Endothelial cell of umbilical vein (primary cell): ENCODE measurements at regions not wholly inside any gene's neighbourhood (a gene's known extent, or its start where the extent isn't known, plus 50 kb on each side); places are given as distances from the start of the nearest gene placed in this dataset.

ENCODE experiments used
- BruUV-seq: library from RNA; stranded (reverse); fragments of 400-500 nt; replicated peaks from 2 replicates; lab custom pipeline; 2021; lab: Mats Ljungman, UMichigan
- CTCF ChIA-PET: fragments of 300-600, 350-600 bp; sonication (Branson Sonifier 250); formaldehyde crosslinking; loops from one replicate; lab custom pipeline; 2021; ENCODE audit warnings: antibody characterized with exemption, inconsistent platforms; lab: Charles Lee
- POLR2A ChIA-PET: fragments of 300-600, 350-600 bp; sonication (Branson Sonifier 250); formaldehyde crosslinking; loops from one replicate; lab custom pipeline; 2021; ENCODE audit warnings: antibody characterized with exemption, inconsistent platforms; lab: Charles Lee
- DNase-seq: peaks from one replicate; pipeline ENCODE4 v3.0.0-alpha.2; 2011; ENCODE audit warnings: low read depth, low spot score
- FAIRE-seq: peaks from 2 replicates; lab custom pipeline; 2011; peaks lifted over from hg19 to GRCh38; lab: Jason Lieb, UNC
- H2AFZ ChIP-seq: 2 replicates; pipeline ENCODE4 v1.6.0; 2012; ENCODE audit warnings: low read depth, low read length, control low read depth, inconsistent platforms
- H3K27ac ChIP-seq: 2 replicates; pipeline ENCODE4 v1.5.1; 2011; ENCODE audit warnings: low read depth, mild to moderate bottlenecking, control low read depth, low read length, moderate library complexity; ENCODE audit not compliant: insufficient read depth
- H3K27me3 ChIP-seq, 2 experiments: 2 replicates each; pipeline versions ENCODE4 v1.6.0 to v1.6.1; 2011; ENCODE audit warnings: low read length in 2 of 2, mixed read lengths in 1 of 2; ENCODE audit not compliant: control insufficient read depth in 2 of 2, insufficient read depth in 2 of 2
- H3K36me3 ChIP-seq, 2 experiments: 2 replicates in 1 of 2; 3 replicates in 1 of 2; pipeline ENCODE4 v1.5.1; 2011; ENCODE audit warnings: low read length in 2 of 2, mild to moderate bottlenecking in 1 of 2, moderate library complexity in 1 of 2; ENCODE audit not compliant: control insufficient read depth in 2 of 2, insufficient read depth in 2 of 2; ENCODE audit errors: extremely low read depth in 1 of 2
- H3K4me1 ChIP-seq: 3 replicates; pipeline ENCODE4 v1.5.1; 2011; ENCODE audit warnings: mild to moderate bottlenecking, low read length; ENCODE audit not compliant: control insufficient read depth, insufficient read depth; ENCODE audit errors: extremely low read depth
- H3K4me2 ChIP-seq: 2 replicates; pipeline ENCODE4 v1.6.1; 2011; ENCODE audit warnings: low read length, control low read depth, mixed read lengths; ENCODE audit not compliant: insufficient read depth
- H3K4me3 ChIP-seq, 3 experiments: fragments of 200-600 bp in 1 of 3; sonication (generic), shearing (Covaris generic) in 1 of 3; replicated peaks in 1 of 3; 2 replicates each; pipeline ENCODE4 v1.5.1; 2011 to 2016; ENCODE audit warnings: control low read depth in 3 of 3, low read length in 3 of 3, mild to moderate bottlenecking in 2 of 3, inconsistent platforms in 1 of 3, low read depth in 1 of 3, moderate library complexity in 1 of 3; ENCODE audit not compliant: insufficient read depth in 1 of 3
- H3K79me2 ChIP-seq: 2 replicates; pipeline ENCODE4 v1.6.0; 2012; ENCODE audit warnings: low read length, inconsistent platforms; ENCODE audit not compliant: control insufficient read depth, insufficient read depth
- H3K9ac ChIP-seq: replicated peaks from 2 replicates; pipeline ENCODE3; 2011; ENCODE audit warnings: low read length, control low read depth; ENCODE audit not compliant: insufficient read depth; ENCODE audit errors: extremely low read depth
- H3K9me1 ChIP-seq: replicated peaks from 3 replicates; pipeline ENCODE4 v1.6.0; 2011; ENCODE audit warnings: mild to moderate bottlenecking, low read length; ENCODE audit not compliant: control insufficient read depth, insufficient read depth; ENCODE audit errors: extremely low read depth
- H3K9me3 ChIP-seq: replicated peaks from 2 replicates; pipeline ENCODE4 v1.5.1; 2012; ENCODE audit warnings: low read length, inconsistent platforms; ENCODE audit not compliant: control insufficient read depth, insufficient read depth
- H4K20me1 ChIP-seq: replicated peaks from 2 replicates; pipeline ENCODE3; 2011; ENCODE audit warnings: mild to moderate bottlenecking, low read length; ENCODE audit not compliant: control insufficient read depth, insufficient read depth; ENCODE audit errors: extremely low read depth
- FOS ChIP-seq: IDR thresholded peaks from 2 replicates; pipeline ENCODE4 v1.6.1; 2011; ENCODE audit warnings: mild to moderate bottlenecking, low read length, moderate library complexity, borderline replicate concordance; ENCODE audit not compliant: insufficient read depth
- GATA2 ChIP-seq: IDR thresholded peaks from 2 replicates; pipeline ENCODE4 v1.7.0; 2011; ENCODE audit warnings: low read depth, mild to moderate bottlenecking, moderate library complexity, mixed read lengths, low read length; ENCODE audit not compliant: insufficient read length, insufficient read depth
- JUN ChIP-seq: IDR thresholded peaks from 2 replicates; pipeline ENCODE4 v1.6.1; 2011; ENCODE audit warnings: borderline replicate concordance, low read depth; ENCODE audit not compliant: insufficient read length, insufficient read depth
- MAX ChIP-seq: IDR thresholded peaks from 2 replicates; pipeline ENCODE4 v1.6.1; 2011; ENCODE audit not compliant: insufficient read depth, insufficient read length
- POLR2A ChIP-seq: IDR thresholded peaks from 2 replicates; pipeline ENCODE4 v1.6.1; 2012; ENCODE audit warnings: low read depth, mild to moderate bottlenecking, control low read depth, low read length
- POLR2AphosphoS5 ChIP-seq: IDR thresholded peaks from 2 replicates; pipeline ENCODE4 v1.6.1; 2012; ENCODE audit warnings: low read depth, mild to moderate bottlenecking, control low read depth, low read length, moderate library complexity; ENCODE audit not compliant: insufficient read depth
- dilution Hi-C: fragments of 300-500 bp; cut with MboI; formaldehyde crosslinking; loops from one replicate; pipeline ENCODE4 v1.15.0; 2019; ENCODE audit warnings: low sequenced_read_pairs; ENCODE audit not compliant: extremely low pct_ligation_motif_present
- intact Hi-C: fragments of 100-400 bp; cut with micrococcal nuclease; formaldehyde crosslinking; loops from one replicate; pipeline ENCODE4 v1.10.0; 2022
- TF ChIP-seq, protein P1 (sequence below), 2 donors: IDR thresholded peaks; 1 replicate in 1 of 2; 2 replicates in 1 of 2; pipeline ENCODE4 v1.5.1; 2011; ENCODE audit warnings: low read length in 2 of 2, mild to moderate bottlenecking in 2 of 2, moderate library complexity in 2 of 2, control low read depth in 1 of 2, inconsistent platforms in 1 of 2, low read depth in 1 of 2; ENCODE audit not compliant: insufficient read depth in 1 of 2; ENCODE audit errors: extremely low read depth in 1 of 2

DNA sequence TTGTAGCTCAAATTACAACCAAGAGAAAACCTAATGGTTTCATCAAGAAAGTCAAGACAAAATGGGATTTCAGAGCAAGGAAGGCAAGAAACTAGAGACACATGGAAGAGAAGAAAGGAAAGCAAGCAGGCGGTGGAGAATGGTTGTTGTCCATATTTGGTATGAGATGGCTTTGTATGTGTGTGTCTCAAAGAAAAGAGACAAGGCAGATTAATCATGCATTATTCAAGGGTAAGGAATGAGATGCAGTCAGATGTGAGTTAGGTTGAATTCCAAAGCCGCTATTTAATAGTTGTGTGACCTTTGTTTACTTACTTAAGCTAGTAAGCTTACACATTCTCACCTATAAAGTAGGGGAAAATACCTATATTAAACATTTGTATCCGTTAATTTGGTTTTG, 1029.6 kb downstream of the CDH11 start:
- H3K36me3 ChIP-seq = no peaks in the 10 kb centered on the region
- no peaks in the 10 kb centered on the region for H3K9me1 ChIP-seq
- H3K9me3 ChIP-seq = no peaks in the 10 kb centered on the region
- no peak for TF ChIP-seq FOS
- TF ChIP-seq MAX = no peak
- intact Hi-C loops (no loop called here), dilution Hi-C loops (no loop called here)
- no peak overlapping the region for H3K27ac ChIP-seq
- BruUV-seq = no TSS peak
- CTCF ChIA-PET = no interaction called here
- no peak overlapping the region for H3K4me2 ChIP-seq
- POLR2A ChIA-PET = no interaction called here
- H2AFZ ChIP-seq = no peak overlapping the region
- H3K4me3 ChIP-seq = no peak overlapping the region
- H3K4me1 ChIP-seq = no peaks in the 10 kb centered on the region
- FAIRE-seq (no peak), DNase-seq (no peak)
- no peak overlapping the region for H3K9ac ChIP-seq
- no peaks in the 10 kb centered on the region for H3K79me2 ChIP-seq
- no peaks in the 10 kb centered on the region for H3K27me3 ChIP-seq
- peaks cover 2% of the 10 kb centered on the region for H4K20me1 ChIP-seq

DNA sequence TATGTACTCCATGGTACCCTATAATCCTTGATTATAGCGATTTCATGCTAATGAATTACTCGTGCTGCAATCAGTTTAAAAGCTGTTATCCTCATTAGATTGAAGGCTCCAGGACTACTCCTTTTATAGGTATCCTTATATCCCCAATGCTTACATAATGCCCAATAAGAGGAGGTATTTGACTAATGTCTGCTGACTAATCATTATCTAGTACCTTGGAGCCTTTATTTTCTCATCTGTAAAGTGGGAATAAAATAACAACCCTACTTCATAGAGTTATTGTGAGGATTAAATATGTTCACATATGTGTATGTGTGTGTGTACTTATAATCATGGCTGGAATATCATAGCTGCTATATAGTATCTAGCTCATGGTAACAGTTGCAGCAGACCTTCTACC, 1031.5 kb downstream of the CDH11 start:
- BruUV-seq = no TSS peak

More for the DNA sequence above, 1031.5 kb downstream of the CDH11 start:
- H3K79me2 ChIP-seq = no peaks in the 10 kb centered on the region
- TF ChIP-seq POLR2A (no peak), GATA2 (no peak), JUN (no peak), FOS (no peak), POLR2AphosphoS5 (no peak), MAX (no peak)
- TF ChIP-seq, protein P1, sequence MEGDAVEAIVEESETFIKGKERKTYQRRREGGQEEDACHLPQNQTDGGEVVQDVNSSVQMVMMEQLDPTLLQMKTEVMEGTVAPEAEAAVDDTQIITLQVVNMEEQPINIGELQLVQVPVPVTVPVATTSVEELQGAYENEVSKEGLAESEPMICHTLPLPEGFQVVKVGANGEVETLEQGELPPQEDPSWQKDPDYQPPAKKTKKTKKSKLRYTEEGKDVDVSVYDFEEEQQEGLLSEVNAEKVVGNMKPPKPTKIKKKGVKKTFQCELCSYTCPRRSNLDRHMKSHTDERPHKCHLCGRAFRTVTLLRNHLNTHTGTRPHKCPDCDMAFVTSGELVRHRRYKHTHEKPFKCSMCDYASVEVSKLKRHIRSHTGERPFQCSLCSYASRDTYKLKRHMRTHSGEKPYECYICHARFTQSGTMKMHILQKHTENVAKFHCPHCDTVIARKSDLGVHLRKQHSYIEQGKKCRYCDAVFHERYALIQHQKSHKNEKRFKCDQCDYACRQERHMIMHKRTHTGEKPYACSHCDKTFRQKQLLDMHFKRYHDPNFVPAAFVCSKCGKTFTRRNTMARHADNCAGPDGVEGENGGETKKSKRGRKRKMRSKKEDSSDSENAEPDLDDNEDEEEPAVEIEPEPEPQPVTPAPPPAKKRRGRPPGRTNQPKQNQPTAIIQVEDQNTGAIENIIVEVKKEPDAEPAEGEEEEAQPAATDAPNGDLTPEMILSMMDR (IDR thresholded peaks at IDR 0.05; ENCODE audit: extremely low read depth in 1 of 2, insufficient read depth in 1 of 2, low read depth in 1 of 2, low read length in 2 of 2) = no peak
- no peaks in the 10 kb centered on the region for H3K4me1 ChIP-seq
- H3K9me3 ChIP-seq = no peaks in the 10 kb centered on the region
- H3K36me3 ChIP-seq = no peaks in the 10 kb centered on the region
- intact Hi-C loops (no loop called here), dilution Hi-C loops (no loop called here)
- H2AFZ ChIP-seq = no peak overlapping the region
- H3K27ac ChIP-seq = no peak overlapping the region
- DNase-seq = no peak
- H3K27me3 ChIP-seq = no peaks in the 10 kb centered on the region
- no peak overlapping the region for H3K4me3 ChIP-seq
- no peak overlapping the region for H3K9ac ChIP-seq
- H4K20me1 ChIP-seq = peaks cover 2% of the 10 kb centered on the region
- ChIA-PET CTCF (interaction anchor here (0.8 to 1.6 kb wide), 8 partner anchors 15 to 1030 kb away, joined by 3 to 11 read pairs (median 3); no protein-coding TSS in a partner anchor), POLR2A (no interaction called here)
- FAIRE-seq = no peak
- no peak overlapping the region for H3K4me2 ChIP-seq
- no peaks in the 10 kb centered on the region for H3K9me1 ChIP-seq
